Inflammatory macrophage treated with lipopolysaccharide for 4 hours (primary cell): ENCODE measurements at regions not wholly inside any gene's neighbourhood (a gene's known extent, or its start where the extent isn't known, plus 50 kb on each side); places are given as distances from the start of the nearest gene placed in this dataset.

Experiments used
- DNase-seq: peaks from one replicate; pipeline ENCODE4 v3.0.0-alpha.2; 2020

GRCh38 chr9:23551929-23552707 is 273.9 kb downstream of the ELAVL2 start:
- DNase-seq: no peak

GRCh38 chr9:23552876-23553601 is 273.0 kb downstream of the ELAVL2 start:
- no peak for DNase-seq

- DNase-seq: no peak
These were observed 271.4 kb downstream of the ELAVL2 start for GRCh38 chr9:23554686-23555085.

- DNase-seq: no peak
These were observed 270.2 kb downstream of the ELAVL2 start for GRCh38 chr9:23555851-23556250.

GRCh38 chr9:23556459-23556858 is 269.6 kb downstream of the ELAVL2 start:
- no peak for DNase-seq

GRCh38 chr9:23557689-23558088 is 268.4 kb downstream of the ELAVL2 start:
- DNase-seq: no peak

- DNase-seq: no peak
These were observed 266.5 kb downstream of the ELAVL2 start for GRCh38 chr9:23559522-23559921.

GRCh38 chr9:23563517-23563916 is 262.5 kb downstream of the ELAVL2 start:
- DNase-seq: no peak

- DNase-seq: no peak
These were observed 258.4 kb downstream of the ELAVL2 start for GRCh38 chr9:23567516-23568165.

GRCh38 chr9:23571414-23572104 is 254.5 kb downstream of the ELAVL2 start:
- no peak for DNase-seq

- DNase-seq: no peak
These were observed 252.2 kb downstream of the ELAVL2 start for GRCh38 chr9:23573800-23574199.

- no peak for DNase-seq
These were observed 248.4 kb downstream of the ELAVL2 start for GRCh38 chr9:23577611-23578010.

- DNase-seq: peak; percentile 61
These were observed 244.1 kb downstream of the ELAVL2 start for GRCh38 chr9:23581931-23582330.

- no peak for DNase-seq
These were observed 243.2 kb downstream of the ELAVL2 start for GRCh38 chr9:23582836-23583235.

- peak; percentile 15 for DNase-seq
These were observed 239.1 kb downstream of the ELAVL2 start for GRCh38 chr9:23586906-23587305.

- DNase-seq: no peak
These were observed 238.6 kb downstream of the ELAVL2 start for GRCh38 chr9:23587433-23587832.

GRCh38 chr9:23587903-23588302 is 238.1 kb downstream of the ELAVL2 start:
- no peak for DNase-seq

GRCh38 chr9:23590276-23591000 is 235.6 kb downstream of the ELAVL2 start:
- peak; percentile 36 for DNase-seq

GRCh38 chr9:23594421-23594820 is 231.6 kb downstream of the ELAVL2 start:
- no peak for DNase-seq

GRCh38 chr9:23596913-23597634 is 229.0 kb downstream of the ELAVL2 start:
- no peak for DNase-seq

GRCh38 chr9:23598994-23599393 is 227.0 kb downstream of the ELAVL2 start:
- no peak for DNase-seq

GRCh38 chr9:23603311-23603710 is 222.7 kb downstream of the ELAVL2 start:
- DNase-seq: no peak
